Astrocyte (in vitro differentiated cells and primary cell): ENCODE measurements at regions not wholly inside any gene's neighbourhood (a gene's known extent, or its start where the extent isn't known, plus 50 kb on each side); places are given as distances from the start of the nearest gene placed in this dataset.
"Not testable (repeated sequence)": the region's sequence is repeated elsewhere in the genome, so short reads cannot be mapped to it uniquely, and the experiment has no call there.

Source experiments
- CTCF ChIP-seq: IDR thresholded peaks from 2 replicates; pipeline ENCODE4 v1.5.1; 2011; ENCODE audit warnings: low read depth, mild to moderate bottlenecking, inconsistent platforms, low read length, moderate library complexity; ENCODE audit not compliant: insufficient read depth
- EZH2 ChIP-seq: IDR thresholded peaks from 2 replicates; pipeline ENCODE4 v1.6.1; 2012; ENCODE audit warnings: mild to moderate bottlenecking, low read length, inconsistent platforms; ENCODE audit not compliant: insufficient read depth

GRCh38 chr6:122888680-122889079 lies 99.6 kb downstream of the SMPDL3A start:
- not testable (repeated sequence) for TF ChIP-seq CTCF, EZH2
